ENCODE measurements at regions not wholly inside any gene's neighbourhood (a gene's known extent, or its start where the extent isn't known, plus 50 kb on each side); places are given as distances from the start of the nearest gene placed in this dataset.

DNA sequence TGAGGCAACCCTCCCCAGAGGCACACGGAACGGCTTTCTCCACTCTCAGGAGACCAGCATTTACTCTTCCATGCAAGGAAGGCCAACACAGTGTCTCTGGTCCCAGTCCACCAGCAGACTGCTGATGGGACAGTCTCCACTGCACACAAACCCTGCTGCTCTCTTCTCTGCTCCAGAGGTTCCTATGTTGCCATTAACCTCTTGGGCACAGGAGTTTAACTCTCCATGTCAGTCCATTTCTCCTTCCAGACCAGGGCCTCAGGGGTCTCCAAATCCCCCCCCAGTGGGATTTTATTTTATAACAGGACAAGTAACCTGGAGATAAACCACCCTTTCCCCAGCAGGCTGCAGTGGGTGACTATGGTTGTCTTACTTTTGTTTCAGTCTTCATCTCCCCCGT is 452.5 kb downstream of the GADD45G start:
- TF ChIP-seq ZNF776 (tag by site-specific recombination; IDR thresholded peaks at IDR 0.05; ENCODE audit: borderline replicate concordance) (no peak), ZBTB44 (tag by site-specific recombination; IDR thresholded peaks at IDR 0.05) (no peak), ZNF555 (tag by site-specific recombination; conservative IDR thresholded peaks at IDR 0.05) (no peak), YY1 (tag by site-specific recombination; IDR thresholded peaks at IDR 0.05) (no peak), ZNF585B (tag by site-specific recombination; IDR thresholded peaks at IDR 0.05) (no peak), ZNF768 (tag by site-specific recombination; IDR thresholded peaks at IDR 0.05) (no peak), ZNF175 (tag by site-specific recombination; IDR thresholded peaks at IDR 0.05) (no peak), ZNF473 (tag by site-specific recombination; IDR thresholded peaks at IDR 0.05) (no peak)
- TF ChIP-seq, protein P1, sequence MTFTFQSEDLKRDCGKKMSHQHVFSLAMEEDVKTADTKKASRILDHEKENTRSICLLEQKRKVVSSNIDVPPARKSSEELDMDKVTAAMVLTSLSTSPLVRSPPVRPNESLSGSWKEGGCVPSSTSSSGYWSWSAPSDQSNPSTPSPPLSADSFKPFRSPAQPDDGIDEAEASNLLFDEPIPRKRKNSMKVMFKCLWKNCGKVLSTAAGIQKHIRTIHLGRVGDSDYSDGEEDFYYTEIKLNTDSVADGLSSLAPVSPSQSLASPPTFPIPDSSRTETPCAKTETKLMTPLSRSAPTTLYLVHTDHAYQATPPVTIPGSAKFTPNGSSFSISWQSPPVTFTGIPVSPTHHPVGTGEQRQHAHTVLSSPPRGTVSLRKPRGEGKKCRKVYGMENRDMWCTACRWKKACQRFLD (tag by site-specific recombination; IDR thresholded peaks at IDR 0.05), result no peak
- TF ChIP-seq, protein P2, sequence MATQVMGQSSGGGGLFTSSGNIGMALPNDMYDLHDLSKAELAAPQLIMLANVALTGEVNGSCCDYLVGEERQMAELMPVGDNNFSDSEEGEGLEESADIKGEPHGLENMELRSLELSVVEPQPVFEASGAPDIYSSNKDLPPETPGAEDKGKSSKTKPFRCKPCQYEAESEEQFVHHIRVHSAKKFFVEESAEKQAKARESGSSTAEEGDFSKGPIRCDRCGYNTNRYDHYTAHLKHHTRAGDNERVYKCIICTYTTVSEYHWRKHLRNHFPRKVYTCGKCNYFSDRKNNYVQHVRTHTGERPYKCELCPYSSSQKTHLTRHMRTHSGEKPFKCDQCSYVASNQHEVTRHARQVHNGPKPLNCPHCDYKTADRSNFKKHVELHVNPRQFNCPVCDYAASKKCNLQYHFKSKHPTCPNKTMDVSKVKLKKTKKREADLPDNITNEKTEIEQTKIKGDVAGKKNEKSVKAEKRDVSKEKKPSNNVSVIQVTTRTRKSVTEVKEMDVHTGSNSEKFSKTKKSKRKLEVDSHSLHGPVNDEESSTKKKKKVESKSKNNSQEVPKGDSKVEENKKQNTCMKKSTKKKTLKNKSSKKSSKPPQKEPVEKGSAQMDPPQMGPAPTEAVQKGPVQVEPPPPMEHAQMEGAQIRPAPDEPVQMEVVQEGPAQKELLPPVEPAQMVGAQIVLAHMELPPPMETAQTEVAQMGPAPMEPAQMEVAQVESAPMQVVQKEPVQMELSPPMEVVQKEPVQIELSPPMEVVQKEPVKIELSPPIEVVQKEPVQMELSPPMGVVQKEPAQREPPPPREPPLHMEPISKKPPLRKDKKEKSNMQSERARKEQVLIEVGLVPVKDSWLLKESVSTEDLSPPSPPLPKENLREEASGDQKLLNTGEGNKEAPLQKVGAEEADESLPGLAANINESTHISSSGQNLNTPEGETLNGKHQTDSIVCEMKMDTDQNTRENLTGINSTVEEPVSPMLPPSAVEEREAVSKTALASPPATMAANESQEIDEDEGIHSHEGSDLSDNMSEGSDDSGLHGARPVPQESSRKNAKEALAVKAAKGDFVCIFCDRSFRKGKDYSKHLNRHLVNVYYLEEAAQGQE (tag by site-specific recombination; IDR thresholded peaks at IDR 0.05), result no peak
- TF ChIP-seq, protein P3, sequence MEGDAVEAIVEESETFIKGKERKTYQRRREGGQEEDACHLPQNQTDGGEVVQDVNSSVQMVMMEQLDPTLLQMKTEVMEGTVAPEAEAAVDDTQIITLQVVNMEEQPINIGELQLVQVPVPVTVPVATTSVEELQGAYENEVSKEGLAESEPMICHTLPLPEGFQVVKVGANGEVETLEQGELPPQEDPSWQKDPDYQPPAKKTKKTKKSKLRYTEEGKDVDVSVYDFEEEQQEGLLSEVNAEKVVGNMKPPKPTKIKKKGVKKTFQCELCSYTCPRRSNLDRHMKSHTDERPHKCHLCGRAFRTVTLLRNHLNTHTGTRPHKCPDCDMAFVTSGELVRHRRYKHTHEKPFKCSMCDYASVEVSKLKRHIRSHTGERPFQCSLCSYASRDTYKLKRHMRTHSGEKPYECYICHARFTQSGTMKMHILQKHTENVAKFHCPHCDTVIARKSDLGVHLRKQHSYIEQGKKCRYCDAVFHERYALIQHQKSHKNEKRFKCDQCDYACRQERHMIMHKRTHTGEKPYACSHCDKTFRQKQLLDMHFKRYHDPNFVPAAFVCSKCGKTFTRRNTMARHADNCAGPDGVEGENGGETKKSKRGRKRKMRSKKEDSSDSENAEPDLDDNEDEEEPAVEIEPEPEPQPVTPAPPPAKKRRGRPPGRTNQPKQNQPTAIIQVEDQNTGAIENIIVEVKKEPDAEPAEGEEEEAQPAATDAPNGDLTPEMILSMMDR (tag by site-specific recombination; IDR thresholded peaks at IDR 0.05), result no peak
